Stimulated activated CD8-positive, alpha-beta memory T cell treated with anti-CD3 and anti-CD28 coated beads, Interleukin-12 subunit alpha, Interleukin-12 subunit beta, amount 100 ng/mL, for 1 hour (primary cell): ENCODE measurements at regions not wholly inside any gene's neighbourhood (a gene's known extent, or its start where the extent isn't known, plus 50 kb on each side); places are given as distances from the start of the nearest gene placed in this dataset.
"Not testable (repeated sequence)": the region's sequence is repeated elsewhere in the genome, so short reads cannot be mapped to it uniquely, and the experiment has no call there.

Experiments used
- DNase-seq: peaks from one replicate; pipeline ENCODE4 v3.0.0-alpha.2; 2020; ENCODE audit warnings: low read depth

DNA sequence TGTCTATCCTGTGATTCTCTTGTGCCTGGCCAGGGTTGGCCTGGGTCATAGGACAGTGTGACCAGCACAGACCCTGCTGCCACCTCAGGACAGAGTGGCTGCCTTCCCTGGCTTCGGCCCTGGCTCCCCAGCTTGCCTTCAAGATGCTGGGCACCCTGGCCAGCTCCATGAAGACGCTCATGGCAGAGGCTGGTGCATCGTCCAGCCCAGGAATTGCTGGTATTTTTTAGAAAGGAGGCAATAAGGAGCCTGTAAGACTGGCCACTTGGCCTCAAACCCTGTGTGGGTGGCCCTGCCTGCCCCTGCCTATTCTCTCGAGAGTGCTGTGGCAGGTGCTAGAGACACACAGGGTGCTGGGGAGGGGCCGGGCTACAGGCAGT is 70.4 kb upstream of the ACTRT2 start:
- DNase-seq, result no peak

GRCh38 chr1:2951856-2952255 is 69.4 kb upstream of the ACTRT2 start:
- no peak for DNase-seq

DNA sequence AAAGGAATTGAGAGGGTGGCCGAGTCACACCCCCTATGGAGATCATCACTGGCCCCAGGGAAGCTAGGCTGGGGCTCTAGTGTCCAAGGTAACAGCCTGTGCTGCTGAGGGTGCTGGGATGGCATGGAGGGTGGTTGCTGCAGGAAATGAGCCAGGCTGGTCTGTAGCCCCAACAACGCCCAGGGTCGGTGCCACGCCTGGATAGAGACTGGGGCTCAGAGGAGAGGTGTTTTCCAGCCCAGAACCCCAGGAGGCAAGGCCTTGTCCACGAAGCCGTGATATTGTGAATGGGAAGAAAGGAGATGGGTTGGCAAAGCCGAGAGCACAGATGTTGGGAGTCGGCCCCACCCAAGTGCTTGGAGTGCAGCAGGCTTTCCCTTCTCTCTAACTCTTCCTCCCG is 68.9 kb upstream of the ACTRT2 start:
- no peak for DNase-seq

GRCh38 chr1:2952992-2953391 is 68.3 kb upstream of the ACTRT2 start:
- DNase-seq, result no peak

- DNase-seq, result no peak
These were observed 67.5 kb upstream of the ACTRT2 start for GRCh38 chr1:2953688-2954285.

- DNase-seq, result no peak
These were observed 65.6 kb upstream of the ACTRT2 start for GRCh38 chr1:2955652-2956051.

DNA sequence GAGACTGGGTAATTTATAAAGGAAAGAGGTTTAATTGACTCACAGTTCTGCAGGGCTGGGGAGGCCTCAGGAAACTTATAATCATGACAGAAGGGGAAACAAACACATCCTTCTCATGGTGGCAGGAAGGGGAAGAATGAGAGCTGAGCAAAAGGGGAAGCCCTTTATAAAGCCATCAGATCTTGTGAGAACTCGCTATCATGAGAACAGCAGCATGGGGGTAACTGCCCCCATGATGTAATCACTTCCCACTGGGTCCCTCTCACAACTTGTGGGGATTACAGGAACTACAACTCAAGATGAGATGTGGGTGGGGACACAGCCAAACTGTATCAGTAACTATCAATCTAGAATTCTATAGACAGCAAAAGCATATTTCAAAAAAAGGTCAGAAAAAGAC is 64.7 kb upstream of the ACTRT2 start:
- DNase-seq, result no peak

GRCh38 chr1:2957329-2957728 is 63.9 kb upstream of the ACTRT2 start:
- no peak for DNase-seq

GRCh38 chr1:2959881-2960280 is 61.4 kb upstream of the ACTRT2 start:
- DNase-seq, result not testable (repeated sequence)

DNA sequence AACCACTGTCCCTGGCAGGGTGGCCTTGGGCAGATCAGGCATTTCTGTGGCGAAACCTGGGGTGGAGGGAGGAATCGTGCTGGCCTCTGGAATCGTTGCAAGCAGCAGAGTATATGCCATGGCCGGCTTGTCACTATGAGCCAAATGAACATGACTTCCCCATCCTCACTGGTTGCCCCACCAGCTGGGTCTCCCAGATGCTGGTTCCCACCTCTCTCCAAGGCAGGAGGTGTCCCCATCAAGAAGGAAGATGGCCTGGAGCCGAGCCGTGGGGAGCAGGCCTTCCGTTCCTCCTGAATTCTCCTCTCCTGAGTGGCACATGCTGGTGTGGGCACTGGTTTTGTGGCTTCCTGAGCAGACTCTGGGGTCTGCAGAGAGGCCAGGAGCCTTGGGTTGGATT is 60.2 kb upstream of the ACTRT2 start:
- DNase-seq, result no peak

GRCh38 chr1:2961661-2962060 is 59.6 kb upstream of the ACTRT2 start:
- no peak for DNase-seq

GRCh38 chr1:2962061-2962460 is 59.2 kb upstream of the ACTRT2 start:
- DNase-seq, result no peak

GRCh38 chr1:2962541-2962940 is 58.7 kb upstream of the ACTRT2 start:
- DNase-seq, result no peak

DNA sequence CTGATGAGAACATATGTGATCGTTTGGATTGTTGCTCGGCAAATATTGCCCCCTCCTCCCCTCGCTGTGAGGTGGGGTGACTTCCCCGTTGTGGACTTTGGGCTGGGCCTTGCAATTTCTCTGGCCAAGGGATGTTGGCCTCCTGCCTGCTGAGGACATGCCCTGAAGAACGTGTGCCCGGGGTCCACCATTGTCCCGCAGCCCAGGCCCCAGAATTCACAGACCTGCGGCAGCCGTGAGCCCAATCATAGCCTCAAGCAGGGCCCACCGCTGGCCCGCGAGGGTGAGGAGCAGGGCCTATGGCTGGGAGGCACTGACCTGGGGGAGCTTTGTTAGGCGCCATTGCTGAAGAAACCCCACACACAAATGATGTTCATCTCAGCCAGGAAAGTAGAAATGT is 58.3 kb upstream of the ACTRT2 start:
- DNase-seq, result no peak

- DNase-seq, result no peak
These were observed 55.6 kb upstream of the ACTRT2 start for GRCh38 chr1:2965676-2966075.

- DNase-seq, result no peak
These were observed 54.6 kb upstream of the ACTRT2 start for GRCh38 chr1:2966449-2967328.

DNA sequence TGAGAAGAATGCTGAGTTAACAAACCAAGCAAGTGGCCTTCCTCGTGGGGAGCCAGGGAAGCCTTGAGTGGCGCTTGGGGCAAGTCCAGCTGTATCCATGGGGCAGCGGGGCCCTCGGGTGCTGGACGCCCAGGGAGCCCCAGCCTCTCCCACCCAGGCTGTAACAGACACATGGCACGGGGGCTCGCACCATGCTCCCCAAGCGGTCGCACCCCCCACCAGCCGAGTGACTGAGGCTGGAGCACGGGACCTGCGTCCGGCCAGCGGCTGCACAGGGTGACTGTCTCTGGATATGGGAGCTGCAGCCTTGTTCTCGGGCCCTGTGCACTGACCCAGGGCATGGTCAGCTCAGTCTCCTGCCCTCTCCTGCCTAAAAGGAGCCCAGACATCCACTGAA is 53.9 kb upstream of the ACTRT2 start:
- no peak for DNase-seq

DNA sequence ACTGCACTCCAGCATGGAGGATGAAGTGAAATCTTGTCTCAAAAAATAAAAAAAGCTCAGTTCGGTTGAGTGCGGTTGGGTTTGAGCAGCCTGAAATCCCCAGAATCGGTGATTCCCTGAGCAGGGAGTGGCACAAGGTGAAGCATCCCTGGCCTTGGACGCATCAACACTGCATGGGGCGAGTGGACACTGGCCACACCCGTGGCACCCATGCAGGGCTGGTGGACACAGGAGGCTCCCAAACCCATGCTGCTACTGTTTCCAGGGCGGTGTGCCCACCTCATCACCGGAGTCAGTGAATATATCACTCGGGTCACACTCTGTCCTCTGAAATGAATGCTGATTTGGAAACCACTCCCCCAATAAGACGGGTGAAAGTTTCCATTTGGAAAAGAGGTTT is 53.4 kb upstream of the ACTRT2 start:
- DNase-seq, result no peak

DNA sequence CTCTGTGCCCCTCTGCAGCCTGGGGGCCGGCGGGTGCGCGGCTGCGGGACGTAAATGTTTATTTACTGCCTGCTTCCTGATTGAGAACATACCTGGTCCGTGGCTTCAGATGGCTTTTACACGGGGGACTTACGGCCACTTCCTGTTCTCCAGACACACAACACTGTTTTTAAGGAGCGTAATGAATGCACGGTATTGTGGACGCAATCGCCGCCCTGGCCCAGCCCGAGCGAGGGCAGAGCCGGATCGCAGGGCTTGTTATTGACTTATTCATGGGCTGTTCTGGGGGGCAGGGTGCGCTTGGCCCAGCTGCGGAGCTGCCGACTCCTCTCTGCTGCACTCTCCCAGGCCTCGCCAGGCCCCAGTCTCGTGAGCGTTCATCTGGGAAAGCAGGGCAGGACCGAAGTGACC is 52.8 kb upstream of the ACTRT2 start:
- no peak for DNase-seq

DNA sequence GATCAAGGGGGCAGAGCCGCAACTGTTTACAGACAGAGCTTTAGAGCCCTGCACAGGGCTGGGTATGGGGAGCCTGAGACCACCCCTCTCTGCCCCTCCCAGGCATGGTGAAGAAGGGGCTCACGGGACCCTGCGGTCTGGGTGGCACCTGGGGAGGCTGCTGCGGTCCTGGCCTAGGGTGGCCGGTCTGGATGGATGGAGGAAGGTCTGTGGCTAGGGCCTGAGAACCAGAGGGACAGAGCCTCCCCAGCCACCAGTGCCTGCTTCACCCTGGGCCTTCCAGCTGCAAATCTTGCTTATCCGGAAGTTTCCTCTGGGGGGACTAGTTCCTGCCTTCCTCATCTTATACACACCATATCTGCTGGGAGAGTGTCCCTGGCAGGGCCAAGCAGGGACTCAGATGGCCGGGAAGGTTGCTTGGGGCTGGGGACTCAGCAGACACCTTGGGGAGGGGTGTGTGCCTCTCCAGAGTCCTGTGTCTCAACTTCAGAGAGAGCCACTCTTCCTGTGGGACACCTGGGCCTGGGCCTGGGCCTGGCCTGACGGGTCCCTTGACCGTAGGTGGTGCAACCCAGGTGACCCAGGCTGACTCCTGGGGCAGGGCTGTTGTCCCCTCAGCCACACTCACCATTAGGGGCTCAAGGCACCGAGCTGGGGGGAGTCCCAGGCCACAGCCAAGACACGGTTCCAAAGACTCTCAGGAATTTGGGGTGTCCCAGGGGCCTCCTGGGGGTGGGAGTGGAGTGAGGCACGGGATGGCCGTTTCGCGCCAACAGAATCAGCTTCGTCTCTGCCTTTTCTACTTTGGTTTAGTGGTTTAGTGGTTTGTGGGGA is 52.0 kb upstream of the ACTRT2 start:
- no peak for DNase-seq

- DNase-seq, result no peak
These were observed 51.4 kb upstream of the ACTRT2 start for GRCh38 chr1:2969845-2970291.

GRCh38 chr1:2970311-2971071 is 50.8 kb upstream of the ACTRT2 start:
- DNase-seq, result no peak
